ENCODE measurements at regions not wholly inside any gene's neighbourhood (a gene's known extent, or its start where the extent isn't known, plus 50 kb on each side); places are given as distances from the start of the nearest gene placed in this dataset.

- intact Hi-C loops (cut with micrococcal nuclease) = no loop called here
- Histone ChIP-seq H3K27me3 (ENCODE audit: control insufficient read depth in 2 of 2, insufficient read depth in 2 of 2, low read length in 2 of 2) (no peaks in the 10 kb centered on the region), H3K27ac (ENCODE audit: low read depth, low read length) (no peak overlapping the region), H3K4me1 (ENCODE audit: control insufficient read depth in 2 of 2, insufficient read depth in 2 of 2, low read length in 2 of 2) (no peaks in the 10 kb centered on the region), H3K4me3 (ENCODE audit: low read length) (no peak overlapping the region), H3K36me3 (ENCODE audit: control insufficient read depth in 2 of 3, insufficient read depth in 3 of 3, low read length in 3 of 3) (no peaks in the 10 kb centered on the region), H3K9me3 (ENCODE audit: control insufficient read depth in 2 of 3, low read length in 3 of 3) (peaks cover 0 to 11% (median 0%) of the 10 kb centered on the region in 3 experiments)
- peaks cover 0 to 14% (median 6%) of the 10 kb centered on the region in 5 donors for H3K36me3 Mint-ChIP-seq
- no peak overlapping the region for H3K27ac Mint-ChIP-seq
- POLR2A ChIA-PET = no interaction called here
- H3K27me3 Mint-ChIP-seq = no peaks in the 10 kb centered on the region
- DNase-seq = no peak
- H3K9me3 Mint-ChIP-seq = peaks cover 8 to 86% (median 28%) of the 10 kb centered on the region in 11 donors
- ATAC-seq = no peak
- no peak overlapping the region for H3K4me3 Mint-ChIP-seq
- CTCF ChIA-PET = no interaction called here
- H3K4me1 Mint-ChIP-seq = peaks cover 0 to 1% (median 0%) of the 10 kb centered on the region in 7 donors
These were observed 128.6 kb upstream of the PEG3 start for GRCh38 chr19:56969156-56969555.

- H3K9me3 Mint-ChIP-seq = peaks cover 9 to 87% (median 30%) of the 10 kb centered on the region in 11 donors
- H3K4me1 Mint-ChIP-seq = peaks cover 0 to 1% (median 0%) of the 10 kb centered on the region in 7 donors
- peaks cover 0 to 16% (median 8%) of the 10 kb centered on the region in 5 donors for H3K36me3 Mint-ChIP-seq
- intact Hi-C loops (cut with micrococcal nuclease) = no loop called here
- ATAC-seq = no peak
- Histone ChIP-seq H3K27me3 (ENCODE audit: control insufficient read depth in 2 of 2, insufficient read depth in 2 of 2, low read length in 2 of 2) (no peaks in the 10 kb centered on the region), H3K4me3 (ENCODE audit: low read length) (no peak overlapping the region), H3K27ac (ENCODE audit: low read depth, low read length) (no peak overlapping the region), H3K36me3 (ENCODE audit: control insufficient read depth in 2 of 3, insufficient read depth in 3 of 3, low read length in 3 of 3) (no peaks in the 10 kb centered on the region), H3K9me3 (ENCODE audit: control insufficient read depth in 2 of 3, low read length in 3 of 3) (peaks cover 0 to 13% (median 0%) of the 10 kb centered on the region in 3 experiments), H3K4me1 (ENCODE audit: control insufficient read depth in 2 of 2, insufficient read depth in 2 of 2, low read length in 2 of 2) (no peaks in the 10 kb centered on the region)
- H3K27me3 Mint-ChIP-seq = peaks cover 0 to 6% (median 0%) of the 10 kb centered on the region in 5 donors
- no peak overlapping the region for H3K27ac Mint-ChIP-seq
- POLR2A ChIA-PET = no interaction called here
- DNase-seq = no peak
- H3K4me3 Mint-ChIP-seq = no peak overlapping the region
- CTCF ChIA-PET = no interaction called here
These were observed 129.2 kb upstream of the PEG3 start for GRCh38 chr19:56969759-56970178.

GRCh38 chr19:56971230-56971629 lies 130.7 kb upstream of the PEG3 start:
- no peak overlapping the region for H3K27ac Mint-ChIP-seq
- ATAC-seq = no peak
- no peak for DNase-seq

GRCh38 chr19:56972291-56972841 lies 131.8 kb upstream of the PEG3 start:
- no peak overlapping the region for H3K27ac Mint-ChIP-seq
- Histone ChIP-seq H3K4me3 (ENCODE audit: low read length) (no peak overlapping the region), H3K4me1 (ENCODE audit: control insufficient read depth in 2 of 2, insufficient read depth in 2 of 2, low read length in 2 of 2) (no peaks in the 10 kb centered on the region), H3K9me3 (ENCODE audit: control insufficient read depth in 2 of 3, low read length in 3 of 3) (peaks cover 0 to 19% (median 0%) of the 10 kb centered on the region in 3 experiments), H3K27me3 (ENCODE audit: control insufficient read depth in 2 of 2, insufficient read depth in 2 of 2, low read length in 2 of 2) (no peaks in the 10 kb centered on the region), H3K27ac (ENCODE audit: low read depth, low read length) (no peak overlapping the region), H3K36me3 (ENCODE audit: control insufficient read depth in 2 of 3, insufficient read depth in 3 of 3, low read length in 3 of 3) (no peaks in the 10 kb centered on the region)
- peaks cover 0 to under 1% (median 0%) of the 10 kb centered on the region in 7 donors for H3K4me1 Mint-ChIP-seq
- ChIA-PET CTCF (no interaction called here), POLR2A (no interaction called here)
- no peak for DNase-seq
- intact Hi-C loops (cut with micrococcal nuclease) = no loop called here
- peaks cover 0 to 15% (median 10%) of the 10 kb centered on the region in 5 donors for H3K36me3 Mint-ChIP-seq
- peaks cover 14 to 87% (median 32%) of the 10 kb centered on the region in 11 donors for H3K9me3 Mint-ChIP-seq
- H3K27me3 Mint-ChIP-seq = peaks cover 0 to 8% (median 0%) of the 10 kb centered on the region in 5 donors
- no peak overlapping the region for H3K4me3 Mint-ChIP-seq
- ATAC-seq = no peak

More at GRCh38 chr19:56971230-56971629, 130.7 kb upstream of the PEG3 start:
- intact Hi-C loops (cut with micrococcal nuclease) = no loop called here
- H3K36me3 Mint-ChIP-seq = peaks cover 0 to 18% (median 10%) of the 10 kb centered on the region in 5 donors
- peaks cover 0 to 1% (median 0%) of the 10 kb centered on the region in 7 donors for H3K4me1 Mint-ChIP-seq
- peaks cover 0 to 8% (median 0%) of the 10 kb centered on the region in 5 donors for H3K27me3 Mint-ChIP-seq
- POLR2A ChIA-PET = no interaction called here
- Histone ChIP-seq H3K9me3 (ENCODE audit: control insufficient read depth in 2 of 3, low read length in 3 of 3) (peaks cover 0 to 15% (median 0%) of the 10 kb centered on the region in 3 experiments), H3K36me3 (ENCODE audit: control insufficient read depth in 2 of 3, insufficient read depth in 3 of 3, low read length in 3 of 3) (no peaks in the 10 kb centered on the region), H3K27ac (ENCODE audit: low read depth, low read length) (no peak overlapping the region), H3K4me3 (ENCODE audit: low read length) (no peak overlapping the region), H3K4me1 (ENCODE audit: control insufficient read depth in 2 of 2, insufficient read depth in 2 of 2, low read length in 2 of 2) (no peaks in the 10 kb centered on the region), H3K27me3 (ENCODE audit: control insufficient read depth in 2 of 2, insufficient read depth in 2 of 2, low read length in 2 of 2) (no peaks in the 10 kb centered on the region)
- H3K4me3 Mint-ChIP-seq = no peak overlapping the region
- peaks cover 11 to 84% (median 29%) of the 10 kb centered on the region in 11 donors for H3K9me3 Mint-ChIP-seq
- CTCF ChIA-PET = no interaction called here

- Histone ChIP-seq H3K27ac (ENCODE audit: low read depth, low read length) (no peak overlapping the region), H3K4me3 (ENCODE audit: low read length) (no peak overlapping the region), H3K4me1 (ENCODE audit: control insufficient read depth in 2 of 2, insufficient read depth in 2 of 2, low read length in 2 of 2) (no peaks in the 10 kb centered on the region), H3K27me3 (ENCODE audit: control insufficient read depth in 2 of 2, insufficient read depth in 2 of 2, low read length in 2 of 2) (no peaks in the 10 kb centered on the region), H3K9me3 (ENCODE audit: control insufficient read depth in 2 of 3, low read length in 3 of 3) (peaks cover 0 to 35% (median 0%) of the 10 kb centered on the region in 3 experiments), H3K36me3 (ENCODE audit: control insufficient read depth in 2 of 3, insufficient read depth in 3 of 3, low read length in 3 of 3) (no peaks in the 10 kb centered on the region)
- no peak overlapping the region for H3K4me3 Mint-ChIP-seq
- intact Hi-C loops (cut with micrococcal nuclease) = no loop called here
- ChIA-PET POLR2A (no interaction called here), CTCF (no interaction called here)
- no peaks in the 10 kb centered on the region for H3K4me1 Mint-ChIP-seq
- no peak overlapping the region for H3K27ac Mint-ChIP-seq
- DNase-seq (no peak), ATAC-seq (no peak)
- H3K36me3 Mint-ChIP-seq = peaks cover 0 to 16% (median 10%) of the 10 kb centered on the region in 5 donors
- peaks cover 0 to 8% (median 0%) of the 10 kb centered on the region in 5 donors for H3K27me3 Mint-ChIP-seq
- H3K9me3 Mint-ChIP-seq = peaks cover 16 to 90% (median 36%) of the 10 kb centered on the region in 11 donors
These were observed 133.4 kb upstream of the PEG3 start for GRCh38 chr19:56973713-56974555.

- H3K9me3 Mint-ChIP-seq = peaks cover 19 to 90% (median 35%) of the 10 kb centered on the region in 11 donors
- ATAC-seq = no peak
These were observed 134.2 kb upstream of the PEG3 start for GRCh38 chr19:56974556-56975207.

More at GRCh38 chr19:56974556-56975207, 134.2 kb upstream of the PEG3 start:
- H3K27me3 Mint-ChIP-seq = peaks cover 0 to 8% (median 0%) of the 10 kb centered on the region in 5 donors
- H3K36me3 ChIP-seq (ENCODE audit: control insufficient read depth in 2 of 3, insufficient read depth in 3 of 3, low read length in 3 of 3) = no peaks in the 10 kb centered on the region
- DNase-seq = no peak
- H3K4me1 ChIP-seq (ENCODE audit: control insufficient read depth in 2 of 2, insufficient read depth in 2 of 2, low read length in 2 of 2) = no peaks in the 10 kb centered on the region
- no peaks in the 10 kb centered on the region for H3K4me1 Mint-ChIP-seq
- H3K27me3 ChIP-seq (ENCODE audit: control insufficient read depth in 2 of 2, insufficient read depth in 2 of 2, low read length in 2 of 2) = no peaks in the 10 kb centered on the region
- ChIA-PET CTCF (no interaction called here), POLR2A (no interaction called here)
- intact Hi-C loops (cut with micrococcal nuclease) = no loop called here
- peaks cover 0 to 40% (median 0%) of the 10 kb centered on the region in 3 experiments for H3K9me3 ChIP-seq (ENCODE audit: control insufficient read depth in 2 of 3, low read length in 3 of 3)
- H3K27ac ChIP-seq (ENCODE audit: low read depth, low read length) = no peak overlapping the region
- H3K4me3 Mint-ChIP-seq = no peak overlapping the region
- H3K36me3 Mint-ChIP-seq = peaks cover 0 to 16% (median 10%) of the 10 kb centered on the region in 5 donors
- no peak overlapping the region for H3K27ac Mint-ChIP-seq
- no peak overlapping the region for H3K4me3 ChIP-seq (ENCODE audit: low read length)
